GM12878 (cell line): ENCODE measurements at regions not wholly inside any gene's neighbourhood (a gene's known extent, or its start where the extent isn't known, plus 50 kb on each side); places are given as distances from the start of the nearest gene placed in this dataset.

Source experiments
- ATAC-seq: fragments of 200-7000 bp; cut with Tn5 transposase; 3 replicates; pipeline ENCODE4 v1.9.1; 2020; ENCODE audit warnings: mild to moderate bottlenecking, moderate library complexity
- BruUV-seq: library from RNA; stranded (reverse); fragments of 400-500 nt; replicated peaks from 2 replicates; lab custom pipeline; 2021; lab: Mats Ljungman, UMichigan
- CTCF ChIA-PET: fragments of 300-600 bp; sonication (Branson Sonifier 250); formaldehyde crosslinking; extraction: SDS; loops from one replicate; lab custom pipeline; 2021; ENCODE audit warnings: inconsistent platforms; lab: Yijun Ruan, JAX
- POLR2A ChIA-PET: fragments of 350-600 bp; formaldehyde crosslinking; extraction: SDS; loops from one replicate; lab custom pipeline; 2021; ENCODE audit warnings: inconsistent platforms; lab: Charles Lee
- RAD21 ChIA-PET: fragments of 300-600 bp; sonication (Branson Sonifier 250); formaldehyde crosslinking; loops from one replicate; lab custom pipeline; 2023; ENCODE audit warnings: antibody characterized with exemption; ENCODE audit not compliant: unreplicated experiment; lab: Charles Lee
- SMC1A ChIA-PET: fragments of 300-600 bp; sonication (Branson Sonifier 250); formaldehyde crosslinking; loops from one replicate; lab custom pipeline; 2023; ENCODE audit not compliant: unreplicated experiment, uncharacterized antibody; lab: Charles Lee
- DNase-seq: peaks from one replicate; pipeline ENCODE4 v3.0.0-alpha.2; 2011; ENCODE audit warnings: low read depth, low spot score
- FAIRE-seq: peaks from 3 replicates; lab custom pipeline; 2011; peaks lifted over from hg19 to GRCh38; lab: Jason Lieb, UNC
- H2AFZ ChIP-seq: 2 replicates; pipeline ENCODE4 v1.6.0; 2011; ENCODE audit warnings: low read depth, low read length, control low read depth; ENCODE audit not compliant: control insufficient read depth
- H3K27ac ChIP-seq: 2 replicates; pipeline ENCODE4 v1.5.1; 2011; ENCODE audit warnings: control low read depth; ENCODE audit not compliant: control insufficient read depth, insufficient read depth
- H3K27me3 ChIP-seq, 2 experiments: replicated peaks in 1 of 2; 2 replicates each; pipeline versions ENCODE4 v1.6.0 to v1.6.1; 2011; ENCODE audit warnings: low read length in 1 of 2; ENCODE audit not compliant: control insufficient read depth in 2 of 2, insufficient read depth in 2 of 2
- H3K36me3 ChIP-seq, 2 experiments: 2 replicates each; pipeline ENCODE4 v1.5.1; 2011; ENCODE audit warnings: low read length in 1 of 2; ENCODE audit not compliant: control insufficient read depth in 2 of 2, insufficient read depth in 2 of 2
- H3K4me1 ChIP-seq: 2 replicates; pipeline ENCODE4 v1.6.1; 2011; ENCODE audit warnings: mild to moderate bottlenecking, low read length, moderate library complexity, mixed read lengths; ENCODE audit not compliant: control insufficient read depth, insufficient read depth
- H3K4me2 ChIP-seq: 2 replicates; pipeline ENCODE4 v1.6.0; 2011; ENCODE audit warnings: control low read depth; ENCODE audit not compliant: control insufficient read depth, insufficient read depth
- H3K4me3 ChIP-seq: fragments of 200-600 bp; sonication (generic); 2 replicates; pipeline ENCODE4 v1.5.1; 2016
- H3K79me2 ChIP-seq: 2 replicates; pipeline ENCODE4 v1.6.0; 2011; ENCODE audit warnings: low read length; ENCODE audit not compliant: control insufficient read depth, insufficient read depth
- H3K9ac ChIP-seq: 2 replicates; pipeline ENCODE4 v1.8.0; 2011; ENCODE audit warnings: low read length, control low read depth, mixed read lengths; ENCODE audit not compliant: control insufficient read depth, insufficient read depth
- H3K9me3 ChIP-seq: replicated peaks from 3 replicates; pipeline ENCODE4 v1.5.1; 2011; ENCODE audit warnings: mild to moderate bottlenecking, low read length; ENCODE audit not compliant: control insufficient read depth, insufficient read depth
- H4K20me1 ChIP-seq: 2 replicates; pipeline ENCODE4 v1.6.0; 2011; ENCODE audit not compliant: control insufficient read depth, insufficient read depth
- BHLHE40 ChIP-seq, 2 experiments: fragments of 450-650 bp in 1 of 2; IDR thresholded peaks; 2 replicates each; pipeline ENCODE4 v1.6.1; 2011 to 2017; ENCODE audit warnings: low read depth in 2 of 2, borderline replicate concordance in 1 of 2, improper control_type of control experiment in 1 of 2, low read length in 1 of 2, mild to moderate bottlenecking in 1 of 2
- BMI1 ChIP-seq: fragments of 450-650 bp; IDR thresholded peaks from 2 replicates; pipeline ENCODE4 v1.6.1; 2016; ENCODE audit warnings: mild to moderate bottlenecking, moderate library complexity, borderline replicate concordance
- BRCA1 ChIP-seq: IDR thresholded peaks from 2 replicates; pipeline ENCODE4 v1.6.1; 2011; ENCODE audit warnings: low read depth, low read length, improper control_type of control experiment
- ESRRA ChIP-seq: IDR thresholded peaks from 2 replicates; pipeline ENCODE4 v1.6.1; 2012; ENCODE audit warnings: mild to moderate bottlenecking, low read length, improper control_type of control experiment
- HCFC1 ChIP-seq: fragments of 150-350 bp; IDR thresholded peaks from 2 replicates; pipeline ENCODE4 v1.6.1; 2014; ENCODE audit warnings: low read length
- JUND ChIP-seq: IDR thresholded peaks from 2 replicates; pipeline ENCODE4 v1.6.1; 2012; ENCODE audit warnings: low read depth, mild to moderate bottlenecking, low read length, improper control_type of control experiment, moderate library complexity
- KLF5 ChIP-seq: fragments of 450-650 bp; IDR thresholded peaks from 2 replicates; pipeline ENCODE4 v1.6.1; 2014; ENCODE audit warnings: mild to moderate bottlenecking; ENCODE audit not compliant: partially characterized antibody
- MTA3 ChIP-seq: IDR thresholded peaks from 2 replicates; pipeline ENCODE4 v1.6.1; 2012; ENCODE audit warnings: low read length, inconsistent platforms, borderline replicate concordance
- NR2F1 ChIP-seq: fragments of 450-650 bp; conservative IDR thresholded peaks from 2 replicates; pipeline ENCODE4 v1.6.1; 2017; ENCODE audit warnings: mild to moderate bottlenecking
- PAX8 ChIP-seq: fragments of 450-650 bp; IDR thresholded peaks from 2 replicates; pipeline ENCODE4 v1.6.1; 2017; ENCODE audit warnings: mild to moderate bottlenecking, moderate library complexity
- POLR2A ChIP-seq: IDR thresholded peaks from 2 replicates; pipeline ENCODE4 v1.6.1; 2011; ENCODE audit warnings: low read depth, mild to moderate bottlenecking, low read length
- SIX5 ChIP-seq: IDR thresholded peaks from 2 replicates; pipeline ENCODE4 v1.6.1; 2011; ENCODE audit warnings: mild to moderate bottlenecking, low read depth, low read length, moderate library complexity; ENCODE audit not compliant: severe bottlenecking
- SREBF1 ChIP-seq: IDR thresholded peaks from 2 replicates; pipeline ENCODE4 v1.6.1; 2012; ENCODE audit warnings: mild to moderate bottlenecking, low read length
- YBX1 ChIP-seq: fragments of 450-650 bp; IDR thresholded peaks from 2 replicates; pipeline ENCODE4 v1.6.1; 2016; ENCODE audit warnings: antibody characterized with exemption
- ZNF207 ChIP-seq: fragments of 450-650 bp; IDR thresholded peaks from 2 replicates; pipeline ENCODE4 v1.6.1; 2014; ENCODE audit warnings: antibody characterized with exemption, mild to moderate bottlenecking, borderline replicate concordance
- ZNF274 ChIP-seq: IDR thresholded peaks from one replicate; pipeline ENCODE4 v1.8.0; 2011; ENCODE audit not compliant: insufficient read length, insufficient read depth
- WGBS: methylation state at CpG from one replicate; pipeline ENCODE4 v1.1.6; 2016; ENCODE audit warnings: low lambda C conversion rate; ENCODE audit not compliant: insufficient replicate concordance, insufficient coverage; ENCODE audit errors: missing lambda C conversion rate; 5-methylcytosine and 5-hydroxymethylcytosine counted together
- in situ Hi-C: fragments of 300-500 bp; cut with MboI; formaldehyde crosslinking; loops from 9 replicates; pipeline ENCODE4 v1.14.3; 2018; ENCODE audit warnings: mixed read lengths
- intact Hi-C: fragments of 100-400 bp; cut with micrococcal nuclease; formaldehyde crosslinking; loops from one replicate; pipeline ENCODE4 v1.14.2; 2022; ENCODE audit not compliant: unreplicated experiment
- TF ChIP-seq, protein P1 (sequence below): fragments of 150-350 bp; IDR thresholded peaks from 2 replicates; pipeline ENCODE4 v1.6.1; 2014; ENCODE audit warnings: mild to moderate bottlenecking, low read depth, low read length
- TF ChIP-seq, protein P2 (sequence below): fragments of 450-650 bp; IDR thresholded peaks from 2 replicates; pipeline ENCODE4 v1.6.1; 2018; ENCODE audit warnings: mild to moderate bottlenecking, low read depth, moderate library complexity; ENCODE audit not compliant: partially characterized antibody
- TF ChIP-seq, protein P3 (sequence below): fragments of 450-650 bp; conservative IDR thresholded peaks from 2 replicates; pipeline ENCODE4 v1.6.1; 2017; ENCODE audit warnings: mild to moderate bottlenecking, moderate library complexity

DNA sequence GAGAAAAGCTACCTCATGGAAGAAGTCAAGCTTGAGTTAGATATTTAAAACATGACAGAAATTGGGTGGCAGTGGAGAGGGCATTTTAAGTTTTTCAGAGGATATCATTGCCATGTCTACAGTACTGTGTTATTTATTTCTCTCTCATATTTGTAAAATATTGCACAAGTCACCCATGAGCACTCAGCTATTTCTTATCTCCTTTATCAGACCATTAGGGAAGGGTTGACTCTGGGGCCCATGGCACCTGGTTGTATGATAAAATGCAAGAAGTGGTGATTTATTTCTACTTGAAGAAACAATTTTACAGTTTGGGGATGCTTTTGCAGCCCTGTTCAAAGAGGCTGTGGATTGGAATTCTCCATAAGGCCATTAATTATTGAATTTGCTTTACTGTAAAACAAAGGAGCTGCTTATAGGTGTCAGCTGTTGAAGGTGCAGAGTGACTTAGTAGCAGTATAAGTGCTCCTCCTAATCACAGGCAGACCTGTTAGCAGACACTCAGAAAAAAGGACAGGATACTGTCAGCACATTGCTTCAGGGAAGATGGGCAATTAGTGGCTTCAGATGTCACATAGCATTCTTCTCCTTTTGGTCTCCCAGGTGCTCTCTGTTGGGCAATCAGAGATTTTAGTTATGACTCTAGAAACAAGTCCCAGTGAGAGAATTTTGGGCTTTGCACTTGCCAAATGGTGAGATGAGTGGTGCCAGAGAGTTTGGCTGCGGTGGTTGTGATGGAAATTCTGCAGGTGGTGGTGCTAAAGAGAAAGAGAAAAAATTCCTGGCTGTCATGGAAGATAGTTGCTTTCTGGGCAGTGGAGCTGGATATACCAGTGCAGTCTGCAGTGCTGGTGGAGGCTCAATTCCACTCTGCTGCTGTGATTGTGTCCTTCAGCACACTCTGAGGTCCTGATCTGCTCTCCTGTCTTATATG lies 129.7 kb upstream of the ROPN1 start (continued):
- TF ChIP-seq HCFC1 (no peak), POLR2A (no peak), JUND (no peak), ZNF207 (no peak), BMI1 (no peak), ESRRA (no peak), ZNF274 (no peak), SREBF1 (no peak), PAX8 (no peak), YBX1 (no peak)
- TF ChIP-seq, all 136 proteins: peak for 0

DNA sequence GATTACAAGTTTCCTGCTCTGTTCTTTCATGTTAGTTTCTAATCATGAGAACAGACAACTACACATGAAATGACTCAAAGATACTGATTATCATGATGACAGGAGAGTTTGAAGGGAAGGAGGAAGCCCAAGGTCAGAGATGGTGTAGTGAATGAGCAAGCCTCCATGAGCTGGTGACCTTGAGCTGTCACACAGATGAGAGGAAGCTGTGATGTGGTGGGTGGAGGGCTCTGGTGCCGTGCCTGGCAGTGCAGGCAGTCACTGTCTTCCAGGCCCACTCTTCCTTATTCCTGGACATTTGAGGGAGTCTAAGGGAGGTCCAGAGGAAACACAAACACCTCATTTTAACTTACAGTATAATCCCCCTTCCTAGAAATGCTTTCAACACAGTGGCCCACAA lies 133.4 kb upstream of the ROPN1 start:
- H2AFZ ChIP-seq: no peak overlapping the region
- no peak for FAIRE-seq
- H3K4me2 ChIP-seq: no peak overlapping the region
- H3K79me2 ChIP-seq: no peaks in the 10 kb centered on the region
- 7% methylated on average over 1 of the region's 1 CpG for WGBS
- H3K27ac ChIP-seq: no peak overlapping the region
- SMC1A ChIA-PET: no interaction called here
- H3K4me1 ChIP-seq: no peaks in the 10 kb centered on the region
- TF ChIP-seq SIX5 (no peak), KLF5 (no peak), BRCA1 (no peak), BHLHE40 (IDR thresholded peaks at IDR 0.05; ENCODE audit: borderline replicate concordance in 1 of 2, low read depth in 2 of 2, low read length in 1 of 2) (no peak), MTA3 (no peak), NR2F1 (no peak)
- TF ChIP-seq, protein P1, sequence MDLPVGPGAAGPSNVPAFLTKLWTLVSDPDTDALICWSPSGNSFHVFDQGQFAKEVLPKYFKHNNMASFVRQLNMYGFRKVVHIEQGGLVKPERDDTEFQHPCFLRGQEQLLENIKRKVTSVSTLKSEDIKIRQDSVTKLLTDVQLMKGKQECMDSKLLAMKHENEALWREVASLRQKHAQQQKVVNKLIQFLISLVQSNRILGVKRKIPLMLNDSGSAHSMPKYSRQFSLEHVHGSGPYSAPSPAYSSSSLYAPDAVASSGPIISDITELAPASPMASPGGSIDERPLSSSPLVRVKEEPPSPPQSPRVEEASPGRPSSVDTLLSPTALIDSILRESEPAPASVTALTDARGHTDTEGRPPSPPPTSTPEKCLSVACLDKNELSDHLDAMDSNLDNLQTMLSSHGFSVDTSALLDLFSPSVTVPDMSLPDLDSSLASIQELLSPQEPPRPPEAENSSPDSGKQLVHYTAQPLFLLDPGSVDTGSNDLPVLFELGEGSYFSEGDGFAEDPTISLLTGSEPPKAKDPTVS: no peak
- TF ChIP-seq, protein P2, sequence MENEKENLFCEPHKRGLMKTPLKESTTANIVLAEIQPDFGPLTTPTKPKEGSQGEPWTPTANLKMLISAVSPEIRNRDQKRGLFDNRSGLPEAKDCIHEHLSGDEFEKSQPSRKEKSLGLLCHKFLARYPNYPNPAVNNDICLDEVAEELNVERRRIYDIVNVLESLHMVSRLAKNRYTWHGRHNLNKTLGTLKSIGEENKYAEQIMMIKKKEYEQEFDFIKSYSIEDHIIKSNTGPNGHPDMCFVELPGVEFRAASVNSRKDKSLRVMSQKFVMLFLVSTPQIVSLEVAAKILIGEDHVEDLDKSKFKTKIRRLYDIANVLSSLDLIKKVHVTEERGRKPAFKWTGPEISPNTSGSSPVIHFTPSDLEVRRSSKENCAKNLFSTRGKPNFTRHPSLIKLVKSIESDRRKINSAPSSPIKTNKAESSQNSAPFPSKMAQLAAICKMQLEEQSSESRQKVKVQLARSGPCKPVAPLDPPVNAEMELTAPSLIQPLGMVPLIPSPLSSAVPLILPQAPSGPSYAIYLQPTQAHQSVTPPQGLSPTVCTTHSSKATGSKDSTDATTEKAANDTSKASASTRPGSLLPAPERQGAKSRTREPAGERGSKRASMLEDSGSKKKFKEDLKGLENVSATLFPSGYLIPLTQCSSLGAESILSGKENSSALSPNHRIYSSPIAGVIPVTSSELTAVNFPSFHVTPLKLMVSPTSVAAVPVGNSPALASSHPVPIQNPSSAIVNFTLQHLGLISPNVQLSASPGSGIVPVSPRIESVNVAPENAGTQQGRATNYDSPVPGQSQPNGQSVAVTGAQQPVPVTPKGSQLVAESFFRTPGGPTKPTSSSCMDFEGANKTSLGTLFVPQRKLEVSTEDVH: no peak
- TF ChIP-seq, protein P3, sequence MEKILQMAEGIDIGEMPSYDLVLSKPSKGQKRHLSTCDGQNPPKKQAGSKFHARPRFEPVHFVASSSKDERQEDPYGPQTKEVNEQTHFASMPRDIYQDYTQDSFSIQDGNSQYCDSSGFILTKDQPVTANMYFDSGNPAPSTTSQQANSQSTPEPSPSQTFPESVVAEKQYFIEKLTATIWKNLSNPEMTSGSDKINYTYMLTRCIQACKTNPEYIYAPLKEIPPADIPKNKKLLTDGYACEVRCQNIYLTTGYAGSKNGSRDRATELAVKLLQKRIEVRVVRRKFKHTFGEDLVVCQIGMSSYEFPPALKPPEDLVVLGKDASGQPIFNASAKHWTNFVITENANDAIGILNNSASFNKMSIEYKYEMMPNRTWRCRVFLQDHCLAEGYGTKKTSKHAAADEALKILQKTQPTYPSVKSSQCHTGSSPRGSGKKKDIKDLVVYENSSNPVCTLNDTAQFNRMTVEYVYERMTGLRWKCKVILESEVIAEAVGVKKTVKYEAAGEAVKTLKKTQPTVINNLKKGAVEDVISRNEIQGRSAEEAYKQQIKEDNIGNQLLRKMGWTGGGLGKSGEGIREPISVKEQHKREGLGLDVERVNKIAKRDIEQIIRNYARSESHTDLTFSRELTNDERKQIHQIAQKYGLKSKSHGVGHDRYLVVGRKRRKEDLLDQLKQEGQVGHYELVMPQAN: no peak
- CTCF ChIA-PET: no interaction called here
- ATAC-seq: no peak
- POLR2A ChIA-PET: no interaction called here
- RAD21 ChIA-PET: no interaction called here
- DNase-seq: no peak
- no peaks in the 10 kb centered on the region for H4K20me1 ChIP-seq
- no peaks in the 10 kb centered on the region for H3K36me3 ChIP-seq
- in situ Hi-C loops: no loop called here
- H3K9me3 ChIP-seq: no peaks in the 10 kb centered on the region
- no TSS peak for BruUV-seq
- H3K4me3 ChIP-seq: no peak overlapping the region
- no peaks in the 10 kb centered on the region; a peak in 2 of 4 replicates for H3K27me3 ChIP-seq
- no peak overlapping the region for H3K9ac ChIP-seq
- intact Hi-C loops: no loop called here
